ENCODE measurements at regions not wholly inside any gene's neighbourhood (a gene's known extent, or its start where the extent isn't known, plus 50 kb on each side); places are given as distances from the start of the nearest gene placed in this dataset.
"Not testable (repeated sequence)": the region's sequence is repeated elsewhere in the genome, so short reads cannot be mapped to it uniquely, and the experiment has no call there.

DNA sequence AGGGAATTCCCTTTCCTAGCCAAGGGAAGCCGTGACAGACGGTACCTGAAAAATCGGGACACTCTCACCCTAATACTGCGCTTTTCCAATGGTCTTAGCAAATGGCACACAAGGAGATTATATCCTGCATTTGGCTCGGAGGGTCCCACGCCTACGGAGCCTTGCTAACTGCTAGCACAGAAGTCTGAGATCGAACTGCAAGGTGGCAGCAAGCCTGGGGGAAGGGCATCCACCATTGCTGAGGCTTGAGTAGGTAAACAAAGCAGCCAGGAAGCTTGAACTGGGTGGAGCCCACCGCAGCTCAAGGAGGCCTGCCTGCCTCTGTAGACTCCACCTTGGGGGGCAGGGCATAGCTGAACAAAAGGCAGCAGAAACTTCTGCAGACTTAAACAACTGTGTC lies 560.6 kb downstream of the SOX5 start:
- not testable (repeated sequence) for TF ChIP-seq POLR2A, POLR2AphosphoS5 (IDR thresholded peaks at IDR 0.05)
- TF ChIP-seq, protein P1, sequence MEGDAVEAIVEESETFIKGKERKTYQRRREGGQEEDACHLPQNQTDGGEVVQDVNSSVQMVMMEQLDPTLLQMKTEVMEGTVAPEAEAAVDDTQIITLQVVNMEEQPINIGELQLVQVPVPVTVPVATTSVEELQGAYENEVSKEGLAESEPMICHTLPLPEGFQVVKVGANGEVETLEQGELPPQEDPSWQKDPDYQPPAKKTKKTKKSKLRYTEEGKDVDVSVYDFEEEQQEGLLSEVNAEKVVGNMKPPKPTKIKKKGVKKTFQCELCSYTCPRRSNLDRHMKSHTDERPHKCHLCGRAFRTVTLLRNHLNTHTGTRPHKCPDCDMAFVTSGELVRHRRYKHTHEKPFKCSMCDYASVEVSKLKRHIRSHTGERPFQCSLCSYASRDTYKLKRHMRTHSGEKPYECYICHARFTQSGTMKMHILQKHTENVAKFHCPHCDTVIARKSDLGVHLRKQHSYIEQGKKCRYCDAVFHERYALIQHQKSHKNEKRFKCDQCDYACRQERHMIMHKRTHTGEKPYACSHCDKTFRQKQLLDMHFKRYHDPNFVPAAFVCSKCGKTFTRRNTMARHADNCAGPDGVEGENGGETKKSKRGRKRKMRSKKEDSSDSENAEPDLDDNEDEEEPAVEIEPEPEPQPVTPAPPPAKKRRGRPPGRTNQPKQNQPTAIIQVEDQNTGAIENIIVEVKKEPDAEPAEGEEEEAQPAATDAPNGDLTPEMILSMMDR (IDR thresholded peaks at IDR 0.05 in 8 of 11, conservative IDR thresholded peaks at IDR 0.05 in 3 of 11), result not testable (repeated sequence)

Measured in spleen (tissue), 7 donors.